Ectodermal cell (in vitro differentiated cells): ENCODE measurements at regions not wholly inside any gene's neighbourhood (a gene's known extent, or its start where the extent isn't known, plus 50 kb on each side); places are given as distances from the start of the nearest gene placed in this dataset.

ENCODE experiments used
- H3K27ac ChIP-seq: 2 replicates; pipeline ENCODE4 v1.7.0; 2013; ENCODE audit warnings: mild to moderate bottlenecking, low read depth, low read length; ENCODE audit not compliant: insufficient read depth, poor library complexity, severe bottlenecking
- H3K27me3 ChIP-seq: 2 replicates; pipeline ENCODE4 v1.7.0; 2013; ENCODE audit warnings: mild to moderate bottlenecking, low read length; ENCODE audit not compliant: insufficient read depth, control insufficient read depth, poor library complexity, severe bottlenecking
- H3K36me3 ChIP-seq: one replicate; pipeline ENCODE4 v1.7.0; 2013; ENCODE audit warnings: low read length; ENCODE audit not compliant: control insufficient read depth, insufficient read depth
- H3K4me1 ChIP-seq: one replicate; pipeline ENCODE4 v1.7.0; 2013; ENCODE audit warnings: low read length; ENCODE audit not compliant: control insufficient read depth, insufficient read depth
- H3K4me3 ChIP-seq: 2 replicates; pipeline ENCODE4 v1.7.0; 2013; ENCODE audit warnings: low read depth, low read length, control low read depth; ENCODE audit not compliant: insufficient read depth
- H3K9me3 ChIP-seq: 2 replicates; pipeline ENCODE4 v1.7.0; 2013; ENCODE audit warnings: mild to moderate bottlenecking, low read length, moderate library complexity; ENCODE audit not compliant: control insufficient read depth
- WGBS, 2 experiments: methylation state at CpG; one replicate each; pipeline ENCODE4 v1.1.7; 2013; ENCODE audit warnings: missing lambda C conversion rate in 2 of 2; 5-methylcytosine and 5-hydroxymethylcytosine counted together

DNA sequence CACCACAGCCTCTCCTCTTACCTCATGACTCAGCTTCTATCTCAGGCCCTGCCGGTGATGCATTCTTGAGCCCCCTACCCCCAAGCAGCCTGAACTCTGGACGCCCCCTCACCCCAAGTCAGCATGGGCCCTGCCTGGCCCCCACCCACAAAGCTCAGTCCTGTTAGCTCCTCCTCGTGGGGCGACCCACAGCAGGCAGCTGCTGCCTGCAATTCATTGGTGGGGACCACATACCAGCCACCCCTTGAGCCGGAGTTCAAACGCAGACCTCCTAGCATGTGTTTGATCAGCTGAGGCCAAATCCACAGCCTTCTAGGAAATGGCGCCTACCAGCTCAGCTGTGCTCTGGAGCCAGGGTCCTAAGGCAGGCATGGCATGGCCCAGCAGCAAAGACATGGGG is 111.8 kb downstream of the EFNB1 start:
- Histone ChIP-seq H3K27me3 (no peaks in the 10 kb centered on the region), H3K36me3 (no peaks in the 10 kb centered on the region), H3K4me1 (no peaks in the 10 kb centered on the region), H3K9me3 (no peaks in the 10 kb centered on the region), H3K4me3 (no peak overlapping the region), H3K27ac (no peak overlapping the region)
- WGBS, 2 experiments: 71 to 72% methylated on average over 7 of the region's 7 CpGs

DNA sequence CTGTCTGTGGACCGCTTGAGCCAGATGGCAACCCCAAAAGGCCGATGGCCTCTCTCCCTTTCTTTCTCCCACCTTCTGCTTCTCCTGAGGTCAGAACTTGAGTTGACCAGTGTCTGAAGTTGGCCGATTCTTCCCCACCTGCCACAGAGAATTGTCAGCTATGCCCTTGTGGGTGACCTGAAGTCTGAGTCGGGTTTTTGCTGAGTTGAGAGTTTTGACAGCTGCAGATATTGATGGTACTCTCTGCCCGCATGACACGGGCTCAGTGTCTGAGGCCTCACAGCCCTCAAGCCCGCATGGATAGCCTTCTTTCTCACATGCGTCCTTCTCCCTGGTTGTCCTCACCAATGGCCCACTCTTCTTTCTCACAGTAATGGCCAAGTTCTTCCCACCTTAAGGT is 111.0 kb downstream of the EFNB1 start:
- no peaks in the 10 kb centered on the region for H3K27me3 ChIP-seq
- WGBS, 2 experiments: 94 to 95% methylated on average over 8 of the region's 8 CpGs
- no peak overlapping the region for H3K4me3 ChIP-seq
- no peaks in the 10 kb centered on the region for H3K9me3 ChIP-seq
- H3K4me1 ChIP-seq: no peaks in the 10 kb centered on the region
- H3K27ac ChIP-seq: no peak overlapping the region
- no peaks in the 10 kb centered on the region for H3K36me3 ChIP-seq

DNA sequence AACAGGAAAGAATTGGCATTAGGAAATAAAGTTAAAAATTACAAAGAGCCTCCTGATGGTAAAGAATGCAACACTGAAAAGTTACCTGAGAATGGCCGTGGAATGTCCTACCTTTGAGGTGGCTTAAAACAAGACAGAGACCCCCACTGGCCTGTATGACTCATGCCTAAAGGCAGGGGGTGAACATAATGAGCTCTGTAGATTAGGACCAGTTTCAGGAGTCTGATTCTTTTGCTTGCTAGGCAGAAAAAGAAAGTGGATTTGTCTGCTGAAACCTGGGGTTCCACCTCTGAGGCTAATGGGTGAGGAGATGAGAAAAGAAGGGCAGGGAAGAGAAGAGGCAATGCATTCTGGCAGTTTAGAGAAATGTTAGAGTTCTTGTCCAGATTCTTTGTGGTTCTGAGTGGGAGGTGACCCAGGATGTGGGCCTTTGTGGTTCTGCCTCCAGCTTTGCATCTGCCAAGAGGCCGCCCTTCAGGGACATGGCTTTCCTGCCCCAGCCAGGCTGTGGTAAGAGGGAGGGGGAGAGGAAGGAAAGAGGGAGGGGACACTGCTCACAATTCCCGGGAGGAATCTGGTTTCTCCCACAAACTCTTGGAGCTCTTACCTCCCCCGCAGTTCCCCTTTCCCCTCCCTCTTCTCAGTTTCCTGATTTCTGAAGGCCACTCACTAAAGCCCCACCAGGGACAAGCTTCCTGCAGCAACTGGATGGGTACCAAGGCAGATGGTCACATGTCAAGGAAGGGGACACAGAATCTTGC is 109.6 kb downstream of the EFNB1 start:
- Histone ChIP-seq H3K4me3 (no peak overlapping the region), H3K36me3 (no peaks in the 10 kb centered on the region), H3K9me3 (no peaks in the 10 kb centered on the region), H3K27ac (no peak overlapping the region), H3K27me3 (no peaks in the 10 kb centered on the region), H3K4me1 (no peaks in the 10 kb centered on the region)
- 55 to 70% methylated on average over 4 of the region's 4 CpGs for WGBS, 2 experiments

DNA sequence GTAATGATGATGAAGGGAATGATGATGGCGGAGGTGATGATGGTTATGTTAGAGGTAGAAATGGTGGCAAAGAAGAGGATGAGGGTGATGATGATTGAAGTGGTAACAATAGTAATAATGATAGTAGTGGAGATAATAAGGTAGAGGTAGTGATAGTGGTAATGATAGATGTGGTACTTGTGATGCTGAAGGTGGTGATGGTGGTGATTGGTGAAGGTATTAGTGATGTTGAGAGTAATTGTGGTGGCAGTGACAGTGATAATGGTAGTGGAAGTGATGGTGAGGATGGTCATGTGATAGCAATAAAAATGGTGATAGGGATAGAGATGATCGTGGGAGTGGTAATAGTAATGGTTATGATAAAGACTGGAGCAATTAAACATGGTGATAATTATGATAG is 108.8 kb downstream of the EFNB1 start:
- 93 to 94% methylated on average over 2 of the region's 2 CpGs for WGBS, 2 experiments
- Histone ChIP-seq H3K4me1 (no peaks in the 10 kb centered on the region), H3K36me3 (no peaks in the 10 kb centered on the region), H3K27ac (no peak overlapping the region), H3K4me3 (no peak overlapping the region), H3K9me3 (no peaks in the 10 kb centered on the region), H3K27me3 (no peaks in the 10 kb centered on the region)

- H3K4me3 ChIP-seq: no peak overlapping the region
- H3K9me3 ChIP-seq: no peaks in the 10 kb centered on the region
- no peaks in the 10 kb centered on the region for H3K36me3 ChIP-seq
- peaks cover under 1% of the 10 kb centered on the region for H3K4me1 ChIP-seq
- no peak overlapping the region for H3K27ac ChIP-seq
- H3K27me3 ChIP-seq: no peaks in the 10 kb centered on the region
These were observed 107.8 kb downstream of the EFNB1 start for GRCh38 chrX:68936608-68937007.

DNA sequence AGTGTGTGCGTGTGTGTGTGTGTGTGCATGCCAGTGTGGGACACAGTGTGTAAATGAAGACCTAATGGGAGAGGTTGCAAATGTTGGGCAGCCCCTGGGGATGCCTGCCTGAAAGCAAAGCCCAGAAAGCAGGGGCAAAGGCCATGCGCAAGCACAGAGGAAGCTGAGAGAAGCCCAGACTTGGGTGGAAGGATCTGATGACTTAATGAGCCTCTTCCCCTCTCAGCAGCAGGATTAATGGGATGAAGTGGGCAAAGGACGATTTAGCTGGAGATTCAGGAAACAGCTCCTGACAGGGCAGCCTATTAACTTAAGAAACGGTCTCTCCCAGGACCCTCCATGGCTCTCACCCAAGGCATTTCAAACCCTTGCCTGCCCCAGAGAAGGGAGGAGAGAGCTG is 107.3 kb downstream of the EFNB1 start:
- Histone ChIP-seq H3K36me3 (no peaks in the 10 kb centered on the region), H3K27me3 (no peaks in the 10 kb centered on the region), H3K27ac (no peak overlapping the region), H3K9me3 (no peaks in the 10 kb centered on the region), H3K4me1 (peaks cover 5% of the 10 kb centered on the region), H3K4me3 (no peak overlapping the region)
- 86 to 89% methylated on average over 3 to 4 of the region's 4 CpGs for WGBS, 2 experiments

GRCh38 chrX:68935362-68935761 is 106.5 kb downstream of the EFNB1 start:
- Histone ChIP-seq H3K27ac (no peak overlapping the region), H3K27me3 (no peaks in the 10 kb centered on the region), H3K36me3 (no peaks in the 10 kb centered on the region), H3K4me3 (no peak overlapping the region), H3K9me3 (no peaks in the 10 kb centered on the region), H3K4me1 (peaks cover 9% of the 10 kb centered on the region)
- 90% methylated on average over 2 of the region's 2 CpGs for WGBS, 2 experiments

- no peak overlapping the region for H3K4me3 ChIP-seq
- H3K27ac ChIP-seq: no peak overlapping the region
- H3K36me3 ChIP-seq: no peaks in the 10 kb centered on the region
- 92 to 97% methylated on average over 5 to 6 of the region's 6 CpGs for WGBS, 2 experiments
- H3K4me1 ChIP-seq: peaks cover 11% of the 10 kb centered on the region
- H3K27me3 ChIP-seq: no peaks in the 10 kb centered on the region
- no peaks in the 10 kb centered on the region for H3K9me3 ChIP-seq
These were observed 106.1 kb downstream of the EFNB1 start for GRCh38 chrX:68934922-68935321.

DNA sequence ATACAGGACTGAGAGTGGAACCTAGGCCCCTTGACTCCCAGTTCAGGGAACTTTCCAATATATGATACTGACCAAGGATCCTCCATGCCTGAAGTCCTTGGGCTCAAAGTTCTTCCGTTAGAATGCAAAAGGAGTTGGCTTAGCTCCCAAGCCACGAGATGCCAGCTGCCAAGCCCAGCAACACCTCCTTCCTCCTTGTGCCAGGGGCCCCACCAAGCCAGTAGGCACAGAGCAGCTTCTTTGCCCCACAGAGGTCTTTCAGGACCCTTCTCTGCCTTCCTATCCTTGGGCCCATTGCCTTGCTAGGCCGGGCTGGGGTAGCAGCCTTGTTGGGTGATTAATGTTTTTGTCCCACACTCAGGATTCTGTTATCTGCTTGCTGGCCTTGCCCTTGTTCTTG is 105.6 kb downstream of the EFNB1 start:
- 89 to 90% methylated on average over 3 of the region's 3 CpGs for WGBS, 2 experiments
- H3K4me3 ChIP-seq: no peak overlapping the region
- peaks cover 16% of the 10 kb centered on the region for H3K4me1 ChIP-seq

DNA sequence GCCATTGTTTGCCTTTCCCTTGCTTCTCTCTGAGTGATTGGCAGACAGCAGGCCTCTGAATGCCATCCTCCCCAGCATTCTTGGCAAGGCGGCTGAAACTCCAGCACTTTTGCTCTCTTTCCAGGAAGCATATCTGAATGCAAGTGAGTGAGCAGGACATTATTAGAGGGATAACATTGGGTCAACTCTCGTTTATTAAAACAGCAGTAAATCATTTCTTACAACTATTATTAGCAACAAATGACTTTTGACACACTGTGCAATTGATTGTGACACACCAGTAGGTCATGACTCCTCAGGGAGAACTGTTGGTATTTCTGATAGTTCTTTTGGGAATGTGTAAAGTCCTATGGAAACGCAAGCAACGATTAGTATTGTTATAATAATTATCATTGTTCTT is 103.8 kb downstream of the EFNB1 start:
- H3K4me1 ChIP-seq: peaks cover 17% of the 10 kb centered on the region
- no peak overlapping the region for H3K4me3 ChIP-seq
- H3K27ac ChIP-seq: no peak overlapping the region
- 86 to 91% methylated on average over 3 to 4 of the region's 4 CpGs for WGBS, 2 experiments
- H3K36me3 ChIP-seq: no peaks in the 10 kb centered on the region
- H3K27me3 ChIP-seq: no peaks in the 10 kb centered on the region
- no peaks in the 10 kb centered on the region for H3K9me3 ChIP-seq

More for the DNA sequence above, 105.6 kb downstream of the EFNB1 start:
- H3K9me3 ChIP-seq: no peaks in the 10 kb centered on the region
- no peaks in the 10 kb centered on the region for H3K27me3 ChIP-seq
- H3K36me3 ChIP-seq: no peaks in the 10 kb centered on the region
- H3K27ac ChIP-seq: no peak overlapping the region

GRCh38 chrX:68931345-68931744 is 102.5 kb downstream of the EFNB1 start:
- H3K4me3 ChIP-seq: no peak overlapping the region
- no peaks in the 10 kb centered on the region for H3K9me3 ChIP-seq
- H3K27ac ChIP-seq: no peak overlapping the region
- H3K27me3 ChIP-seq: no peaks in the 10 kb centered on the region
- H3K36me3 ChIP-seq: no peaks in the 10 kb centered on the region
- 80 to 90% methylated on average over 4 of the region's 4 CpGs for WGBS, 2 experiments
- H3K4me1 ChIP-seq: peaks cover 17% of the 10 kb centered on the region
